IMR-90 (cell line): ENCODE measurements at regions not wholly inside any gene's neighbourhood (a gene's known extent, or its start where the extent isn't known, plus 50 kb on each side); places are given as distances from the start of the nearest gene placed in this dataset.
"Not testable (repeated sequence)": the region's sequence is repeated elsewhere in the genome, so short reads cannot be mapped to it uniquely, and the experiment has no call there.

Source experiments
- ATAC-seq: fragments of 200-7000 bp; cut with Tn5 transposase; 2 replicates; pipeline ENCODE4 v1.9.1; 2020; ENCODE audit warnings: low read depth, mild to moderate bottlenecking, moderate library complexity
- BruUV-seq: library from RNA; stranded (reverse); fragments of 400-500 nt; replicated peaks from 2 replicates; lab custom pipeline; 2021; lab: Mats Ljungman, UMichigan
- CTCF ChIA-PET: fragments of 300-600 bp; formaldehyde crosslinking; extraction: SDS; loops from one replicate; lab custom pipeline; 2021; ENCODE audit warnings: antibody characterized with exemption; lab: Yijun Ruan, JAX
- POLR2A ChIA-PET: fragments of 300-600 bp; sonication (Branson Sonifier 250); formaldehyde crosslinking; loops from one replicate; lab custom pipeline; 2022; ENCODE audit warnings: antibody characterized with exemption; ENCODE audit not compliant: unreplicated experiment; lab: Charles Lee
- DNase-seq: peaks from one replicate; pipeline ENCODE4 v3.0.0; 2013
- H2AFZ ChIP-seq: replicated peaks from 2 replicates; pipeline ENCODE3; 2013; ENCODE audit warnings: low read length, mild to moderate bottlenecking; ENCODE audit not compliant: poor library complexity
- H2AK5ac ChIP-seq: 2 replicates; pipeline ENCODE4 v1.6.1; 2013; ENCODE audit warnings: low read depth, low read length, inconsistent platforms
- H2AK9ac ChIP-seq: replicated peaks from 2 replicates; pipeline ENCODE3; 2013; ENCODE audit warnings: mild to moderate bottlenecking, low read depth, low read length, moderate library complexity; ENCODE audit not compliant: poor library complexity
- H2BK120ac ChIP-seq: 2 replicates; pipeline ENCODE4 v1.6.1; 2013; ENCODE audit warnings: low read depth, low read length, inconsistent platforms
- H2BK15ac ChIP-seq: 3 replicates; pipeline ENCODE4 v1.6.1; 2013; ENCODE audit warnings: low read depth, low read length, inconsistent platforms
- H2BK20ac ChIP-seq: 2 replicates; pipeline ENCODE4 v1.6.1; 2013; ENCODE audit warnings: low read depth, mild to moderate bottlenecking, inconsistent platforms, low read length, moderate library complexity
- H2BK5ac ChIP-seq: 2 replicates; pipeline ENCODE4 v1.6.1; 2013; ENCODE audit warnings: mild to moderate bottlenecking, low read depth, low read length, inconsistent platforms; ENCODE audit not compliant: poor library complexity, severe bottlenecking
- H3K14ac ChIP-seq: replicated peaks from 2 replicates; pipeline ENCODE4 v1.6.1; 2013; ENCODE audit warnings: low read depth, low read length, inconsistent platforms
- H3K18ac ChIP-seq: 2 replicates; pipeline ENCODE4 v1.6.1; 2013; ENCODE audit warnings: low read depth, low read length, control low read depth
- H3K23ac ChIP-seq: 2 replicates; pipeline ENCODE4 v1.6.1; 2013; ENCODE audit warnings: low read depth, low read length, inconsistent platforms
- H3K27ac ChIP-seq: 2 replicates; pipeline ENCODE4 v1.5.1; 2013; ENCODE audit warnings: mild to moderate bottlenecking, control low read depth, low read length; ENCODE audit not compliant: insufficient read depth
- H3K27me3 ChIP-seq: 2 replicates; pipeline ENCODE4 v1.6.1; 2013; ENCODE audit warnings: low read length; ENCODE audit not compliant: control insufficient read depth, insufficient read depth
- H3K36me3 ChIP-seq: 2 replicates; pipeline ENCODE4 v1.6.1; 2013; ENCODE audit warnings: low read length, mixed read lengths; ENCODE audit not compliant: control insufficient read depth, insufficient read depth
- H3K4ac ChIP-seq: 2 replicates; pipeline ENCODE4 v1.6.1; 2013; ENCODE audit warnings: low read depth, low read length, inconsistent platforms
- H3K4me1 ChIP-seq: 2 replicates; pipeline ENCODE4 v1.6.1; 2013; ENCODE audit warnings: low read length, mixed read lengths; ENCODE audit not compliant: control insufficient read depth, insufficient read depth
- H3K4me2 ChIP-seq: 2 replicates; pipeline ENCODE4 v1.6.1; 2013; ENCODE audit warnings: low read depth, mild to moderate bottlenecking, control low read depth, low read length, moderate library complexity
- H3K4me3 ChIP-seq: 2 replicates; pipeline ENCODE4 v1.5.1; 2013; ENCODE audit warnings: low read depth, mild to moderate bottlenecking, control low read depth, low read length, moderate library complexity; ENCODE audit not compliant: insufficient read depth
- H3K56ac ChIP-seq: 2 replicates; pipeline ENCODE4 v1.6.1; 2013; ENCODE audit warnings: low read length, inconsistent platforms; ENCODE audit not compliant: insufficient read depth; ENCODE audit errors: extremely low read depth
- H3K79me1 ChIP-seq, 2 experiments: 2 replicates each; pipeline ENCODE4 v1.6.1; 2013; ENCODE audit warnings: low read length in 2 of 2, inconsistent platforms in 1 of 2, low read depth in 1 of 2
- H3K9ac ChIP-seq: 2 replicates; pipeline ENCODE4 v1.6.1; 2013; ENCODE audit warnings: low read depth, low read length, control low read depth
- H3K9me1 ChIP-seq: 2 replicates; pipeline ENCODE4 v1.6.1; 2013; ENCODE audit warnings: low read length, inconsistent platforms; ENCODE audit not compliant: insufficient read depth
- H3K9me3 ChIP-seq: 2 replicates; pipeline ENCODE4 v1.6.1; 2013; ENCODE audit warnings: low read length; ENCODE audit not compliant: control insufficient read depth, insufficient read depth
- H4K20me1 ChIP-seq: 2 replicates; pipeline ENCODE4 v1.6.1; 2013; ENCODE audit warnings: low read length, inconsistent platforms; ENCODE audit not compliant: insufficient read depth
- H4K5ac ChIP-seq: 2 replicates; pipeline ENCODE4 v1.6.1; 2013; ENCODE audit warnings: mild to moderate bottlenecking, low read depth, low read length, control low read depth
- H4K8ac ChIP-seq, 2 experiments: 2 replicates each; pipeline ENCODE4 v1.6.1; 2013; ENCODE audit warnings: low read depth in 2 of 2, low read length in 2 of 2, control low read depth in 1 of 2, inconsistent platforms in 1 of 2
- H4K91ac ChIP-seq: 2 replicates; pipeline ENCODE4 v1.6.1; 2013; ENCODE audit warnings: low read depth, low read length, inconsistent platforms; ENCODE audit not compliant: insufficient read depth
- WGBS, 2 experiments: methylation state at CpG; one replicate each; pipeline versions ENCODE4 v1.1.5 to v1.1.7; 2013; ENCODE audit warnings: missing lambda C conversion rate in 2 of 2; ENCODE audit not compliant: insufficient read length in 1 of 2; ENCODE audit errors: extremely low coverage in 2 of 2; 5-methylcytosine and 5-hydroxymethylcytosine counted together
- dilution Hi-C: fragments of 300-500 bp; cut with HindIII; formaldehyde crosslinking; loops from one replicate; pipeline ENCODE4 v1.14.3; 2018; ENCODE audit warnings: low sequenced_read_pairs; ENCODE audit not compliant: unreplicated experiment
- in situ Hi-C: fragments of 300-500 bp; cut with MboI; formaldehyde crosslinking; loops from 3 replicates; pipeline ENCODE4 v1.14.3; 2019; ENCODE audit warnings: low sequenced_read_pairs, inconsistent platforms, mixed read lengths
- intact Hi-C: fragments of 100-400 bp; cut with micrococcal nuclease; formaldehyde crosslinking; loops from 2 replicates; pipeline ENCODE4 v1.10.0; 2022

DNA sequence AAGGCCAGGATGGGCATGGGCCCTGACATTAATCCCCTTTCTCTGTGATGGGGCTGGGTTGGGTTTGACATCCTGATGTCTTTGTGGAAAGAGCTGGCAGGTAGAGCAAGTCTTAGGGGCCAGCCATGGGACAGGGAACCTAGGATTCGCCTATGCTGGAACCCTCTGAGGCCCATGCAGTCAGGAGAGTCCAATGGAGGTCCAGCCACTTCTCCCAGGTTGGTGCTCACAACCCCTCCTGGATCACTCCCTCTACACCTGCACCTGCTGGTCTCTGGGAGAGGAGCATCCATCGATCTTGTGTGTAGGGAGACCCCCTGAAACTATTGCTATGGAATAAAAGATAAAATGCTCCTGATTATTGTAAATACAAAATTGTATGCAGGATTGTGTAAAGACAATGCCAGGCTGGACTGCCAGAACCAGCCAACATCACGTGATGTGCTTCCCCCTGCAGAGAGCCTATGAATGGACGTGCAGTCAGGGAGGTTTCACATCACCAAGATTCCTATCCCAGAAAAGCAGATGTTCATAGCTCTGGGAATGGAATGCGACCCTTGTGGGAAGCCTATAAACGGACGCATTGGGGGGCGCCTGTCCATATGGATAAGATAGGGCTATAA is 87.7 kb downstream of the ALG10 start:
- intact Hi-C loops, BruUV-seq, POLR2A ChIA-PET, H3K4me2 ChIP-seq, H3K4me3 ChIP-seq, H2BK5ac ChIP-seq, H3K4me1 ChIP-seq, H3K27ac ChIP-seq, H2BK15ac ChIP-seq, H4K91ac ChIP-seq, H3K18ac ChIP-seq, H3K56ac ChIP-seq, CTCF ChIA-PET, in situ Hi-C loops, H3K27me3 ChIP-seq, H3K9me1 ChIP-seq, H2AK5ac ChIP-seq, H4K5ac ChIP-seq, H4K8ac ChIP-seq, H3K36me3 ChIP-seq, H3K14ac ChIP-seq, DNase-seq, H2AK9ac ChIP-seq, H3K79me1 ChIP-seq, dilution Hi-C loops, H3K4ac ChIP-seq, H2BK120ac ChIP-seq, H4K20me1 ChIP-seq, ATAC-seq, H2BK20ac ChIP-seq, H2AFZ ChIP-seq, H3K23ac ChIP-seq, H3K9ac ChIP-seq: not testable (repeated sequence)
- H3K9me3 ChIP-seq, result peaks cover 20% of the 10 kb centered on the region
- WGBS, 2 experiments, result no CpG with 5 or more reads among the region's 8 CpGs
